ENCODE measurements at regions not wholly inside any gene's neighbourhood (a gene's known extent, or its start where the extent isn't known, plus 50 kb on each side); places are given as distances from the start of the nearest gene placed in this dataset.

- Mint-ChIP-seq H3K4me1 (peaks cover 7% of the 10 kb centered on the region), H3K36me3 (peaks cover 4% of the 10 kb centered on the region), H3K9me3 (peaks cover 5% of the 10 kb centered on the region), H3K4me3 (no peak overlapping the region), H3K27ac (no peak overlapping the region), H3K27me3 (ENCODE audit: low read depth) (no peaks in the 10 kb centered on the region)
- DNase-seq (ENCODE audit: low spot score) (no peak), ATAC-seq (no peak)
- ChIA-PET POLR2A (no interaction called here), CTCF (no interaction called here)
- TF ChIP-seq ZMAT4 (CRISPR knock-in tag; IDR thresholded peaks at IDR 0.05) (no peak), SMAD4 (CRISPR knock-in tag; IDR thresholded peaks at IDR 0.05) (no peak), TCF7 (CRISPR knock-in tag; IDR thresholded peaks at IDR 0.05; ENCODE audit: low read depth) (no peak), ZNF416 (CRISPR knock-in tag; IDR thresholded peaks at IDR 0.05) (no peak), GABPB1 (CRISPR knock-in tag; IDR thresholded peaks at IDR 0.05) (no peak), FOXP1 (CRISPR knock-in tag; IDR thresholded peaks at IDR 0.05; ENCODE audit: borderline replicate concordance) (no peak), CREM (CRISPR knock-in tag; IDR thresholded peaks at IDR 0.05) (no peak), ZNF317 (CRISPR knock-in tag; IDR thresholded peaks at IDR 0.05; ENCODE audit: borderline replicate concordance, low read depth) (no peak), RELA (CRISPR knock-in tag; IDR thresholded peaks at IDR 0.05; ENCODE audit: borderline replicate concordance) (no peak), ZNF423 (CRISPR knock-in tag; IDR thresholded peaks at IDR 0.05) (no peak), HMGA2 (CRISPR knock-in tag; IDR thresholded peaks at IDR 0.05) (no peak), ZSCAN18 (CRISPR knock-in tag; IDR thresholded peaks at IDR 0.05) (no peak), KAT7 (CRISPR knock-in tag; IDR thresholded peaks at IDR 0.05; ENCODE audit: borderline replicate concordance) (no peak), FOXP4 (CRISPR knock-in tag; IDR thresholded peaks at IDR 0.05) (no peak), OVOL2 (CRISPR knock-in tag; IDR thresholded peaks at IDR 0.05; ENCODE audit: borderline replicate concordance) (no peak)
- TF ChIP-seq, protein P1, sequence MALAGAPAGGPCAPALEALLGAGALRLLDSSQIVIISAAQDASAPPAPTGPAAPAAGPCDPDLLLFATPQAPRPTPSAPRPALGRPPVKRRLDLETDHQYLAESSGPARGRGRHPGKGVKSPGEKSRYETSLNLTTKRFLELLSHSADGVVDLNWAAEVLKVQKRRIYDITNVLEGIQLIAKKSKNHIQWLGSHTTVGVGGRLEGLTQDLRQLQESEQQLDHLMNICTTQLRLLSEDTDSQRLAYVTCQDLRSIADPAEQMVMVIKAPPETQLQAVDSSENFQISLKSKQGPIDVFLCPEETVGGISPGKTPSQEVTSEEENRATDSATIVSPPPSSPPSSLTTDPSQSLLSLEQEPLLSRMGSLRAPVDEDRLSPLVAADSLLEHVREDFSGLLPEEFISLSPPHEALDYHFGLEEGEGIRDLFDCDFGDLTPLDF (CRISPR knock-in tag; IDR thresholded peaks at IDR 0.05): no peak
- TF ChIP-seq, protein P2, sequence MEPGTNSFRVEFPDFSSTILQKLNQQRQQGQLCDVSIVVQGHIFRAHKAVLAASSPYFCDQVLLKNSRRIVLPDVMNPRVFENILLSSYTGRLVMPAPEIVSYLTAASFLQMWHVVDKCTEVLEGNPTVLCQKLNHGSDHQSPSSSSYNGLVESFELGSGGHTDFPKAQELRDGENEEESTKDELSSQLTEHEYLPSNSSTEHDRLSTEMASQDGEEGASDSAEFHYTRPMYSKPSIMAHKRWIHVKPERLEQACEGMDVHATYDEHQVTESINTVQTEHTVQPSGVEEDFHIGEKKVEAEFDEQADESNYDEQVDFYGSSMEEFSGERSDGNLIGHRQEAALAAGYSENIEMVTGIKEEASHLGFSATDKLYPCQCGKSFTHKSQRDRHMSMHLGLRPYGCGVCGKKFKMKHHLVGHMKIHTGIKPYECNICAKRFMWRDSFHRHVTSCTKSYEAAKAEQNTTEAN (CRISPR knock-in tag; IDR thresholded peaks at IDR 0.05): no peak
Measured at GRCh38 chr20:6657904-6658303, 109.6 kb upstream of the BMP2 start.

GRCh38 chr20:6657111-6657510 lies 110.4 kb upstream of the BMP2 start:
- DNase-seq (ENCODE audit: low spot score): no peak
- ChIA-PET POLR2A (no interaction called here), CTCF (no interaction called here)
- Mint-ChIP-seq H3K4me3 (no peak overlapping the region), H3K4me1 (no peaks in the 10 kb centered on the region), H3K36me3 (peaks cover 4% of the 10 kb centered on the region), H3K9me3 (peaks cover 10% of the 10 kb centered on the region), H3K27ac (no peak overlapping the region), H3K27me3 (ENCODE audit: low read depth) (no peaks in the 10 kb centered on the region)
- ATAC-seq: no peak
- TF ChIP-seq ZNF263 (CRISPR knock-in tag; IDR thresholded peaks at IDR 0.05; ENCODE audit: low read depth) (no peak), ZMAT4 (CRISPR knock-in tag; IDR thresholded peaks at IDR 0.05) (no peak), ZNF219 (CRISPR knock-in tag; IDR thresholded peaks at IDR 0.05; ENCODE audit: borderline replicate concordance) (no peak)
- TF ChIP-seq, protein P3, sequence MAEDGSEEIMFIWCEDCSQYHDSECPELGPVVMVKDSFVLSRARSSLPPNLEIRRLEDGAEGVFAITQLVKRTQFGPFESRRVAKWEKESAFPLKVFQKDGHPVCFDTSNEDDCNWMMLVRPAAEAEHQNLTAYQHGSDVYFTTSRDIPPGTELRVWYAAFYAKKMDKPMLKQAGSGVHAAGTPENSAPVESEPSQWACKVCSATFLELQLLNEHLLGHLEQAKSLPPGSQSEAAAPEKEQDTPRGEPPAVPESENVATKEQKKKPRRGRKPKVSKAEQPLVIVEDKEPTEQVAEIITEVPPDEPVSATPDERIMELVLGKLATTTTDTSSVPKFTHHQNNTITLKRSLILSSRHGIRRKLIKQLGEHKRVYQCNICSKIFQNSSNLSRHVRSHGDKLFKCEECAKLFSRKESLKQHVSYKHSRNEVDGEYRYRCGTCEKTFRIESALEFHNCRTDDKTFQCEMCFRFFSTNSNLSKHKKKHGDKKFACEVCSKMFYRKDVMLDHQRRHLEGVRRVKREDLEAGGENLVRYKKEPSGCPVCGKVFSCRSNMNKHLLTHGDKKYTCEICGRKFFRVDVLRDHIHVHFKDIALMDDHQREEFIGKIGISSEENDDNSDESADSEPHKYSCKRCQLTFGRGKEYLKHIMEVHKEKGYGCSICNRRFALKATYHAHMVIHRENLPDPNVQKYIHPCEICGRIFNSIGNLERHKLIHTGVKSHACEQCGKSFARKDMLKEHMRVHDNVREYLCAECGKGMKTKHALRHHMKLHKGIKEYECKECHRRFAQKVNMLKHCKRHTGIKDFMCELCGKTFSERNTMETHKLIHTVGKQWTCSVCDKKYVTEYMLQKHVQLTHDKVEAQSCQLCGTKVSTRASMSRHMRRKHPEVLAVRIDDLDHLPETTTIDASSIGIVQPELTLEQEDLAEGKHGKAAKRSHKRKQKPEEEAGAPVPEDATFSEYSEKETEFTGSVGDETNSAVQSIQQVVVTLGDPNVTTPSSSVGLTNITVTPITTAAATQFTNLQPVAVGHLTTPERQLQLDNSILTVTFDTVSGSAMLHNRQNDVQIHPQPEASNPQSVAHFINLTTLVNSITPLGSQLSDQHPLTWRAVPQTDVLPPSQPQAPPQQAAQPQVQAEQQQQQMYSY (CRISPR knock-in tag; IDR thresholded peaks at IDR 0.05): no peak
